ENCODE measurements at regions not wholly inside any gene's neighbourhood (a gene's known extent, or its start where the extent isn't known, plus 50 kb on each side); places are given as distances from the start of the nearest gene placed in this dataset.
"Not testable (repeated sequence)": the region's sequence is repeated elsewhere in the genome, so short reads cannot be mapped to it uniquely, and the experiment has no call there.

- 83% methylated on average over 2 of the region's 4 CpGs for WGBS (ENCODE audit: low lambda C conversion rate)
- H3K79me2 ChIP-seq (ENCODE audit: insufficient read depth); CTCF ChIA-PET; H3K9me2 ChIP-seq; H3K9ac ChIP-seq; H4K20me1 ChIP-seq (ENCODE audit: insufficient read depth); H3K4me3 ChIP-seq (ENCODE audit: low read depth in 2 of 2, low read length in 1 of 2); H3F3A ChIP-seq (replicated peaks; ENCODE audit: insufficient read depth); H2AFZ ChIP-seq (ENCODE audit: low read depth); H3K4me2 ChIP-seq; H3K4me1 ChIP-seq (ENCODE audit: control insufficient read depth in 1 of 2, insufficient read depth in 2 of 2, low read depth in 1 of 2, low read length in 1 of 2); H3K27me3 ChIP-seq (ENCODE audit: insufficient read depth); POLR2A ChIA-PET; H3K9me3 ChIP-seq; H3K27ac ChIP-seq (ENCODE audit: low read depth in 2 of 2, low read length in 1 of 2); H3K36me3 ChIP-seq (replicated peaks in 1 of 2; ENCODE audit: control insufficient read depth in 1 of 2, insufficient read depth in 2 of 2, low read length in 1 of 2); DNase-seq: not testable (repeated sequence)
Measured at GRCh38 chr19:20285876-20286275, 118.9 kb downstream of the ZNF486 start.

GRCh38 chr19:20279516-20279915 lies 112.5 kb downstream of the ZNF486 start:
- Histone ChIP-seq H2AFZ (ENCODE audit: low read depth) (no peak overlapping the region), H4K20me1 (ENCODE audit: insufficient read depth) (no peaks in the 10 kb centered on the region), H3K4me1 (ENCODE audit: control insufficient read depth in 1 of 2, insufficient read depth in 2 of 2, low read depth in 1 of 2, low read length in 1 of 2) (no peaks in the 10 kb centered on the region; a peak in 2 of 4 replicates), H3K4me3 (ENCODE audit: low read depth in 2 of 2, low read length in 1 of 2) (no peak overlapping the region), H3K9me2 (no peaks in the 10 kb centered on the region), H3K27me3 (ENCODE audit: insufficient read depth) (no peaks in the 10 kb centered on the region), H3K4me2 (no peak overlapping the region), H3F3A (replicated peaks; ENCODE audit: insufficient read depth) (no peaks in the 10 kb centered on the region), H3K9ac (no peak overlapping the region), H3K9me3 (no peaks in the 10 kb centered on the region), H3K36me3 (replicated peaks in 1 of 2; ENCODE audit: control insufficient read depth in 1 of 2, insufficient read depth in 2 of 2, low read length in 1 of 2) (no peaks in the 10 kb centered on the region), H3K79me2 (ENCODE audit: insufficient read depth) (no peaks in the 10 kb centered on the region), H3K27ac (ENCODE audit: low read depth in 2 of 2, low read length in 1 of 2) (no peak overlapping the region)
- TF ChIP-seq FOXM1 (IDR thresholded peaks at IDR 0.05; ENCODE audit: low read depth), result no peak
- TF ChIP-seq REST (IDR thresholded peaks at IDR 0.05; ENCODE audit: low read depth, low read length), result no peak
- TF ChIP-seq CTCF (IDR thresholded peaks at IDR 0.05), result no peak
- TF ChIP-seq RXRA (IDR thresholded peaks at IDR 0.05; ENCODE audit: borderline replicate concordance, low read depth), result no peak
- no peak for TF ChIP-seq MXI1 (IDR thresholded peaks at IDR 0.05; ENCODE audit: low read depth, low read length)
- no peak for TF ChIP-seq TEAD4 (IDR thresholded peaks at IDR 0.05; ENCODE audit: borderline replicate concordance, insufficient read depth)
- no peak for TF ChIP-seq GABPA (IDR thresholded peaks at IDR 0.05; ENCODE audit: low read depth)
- TF ChIP-seq NFIC (IDR thresholded peaks at IDR 0.05; ENCODE audit: borderline replicate concordance), result no peak
- no peak for TF ChIP-seq POLR2AphosphoS5 (IDR thresholded peaks at IDR 0.05; ENCODE audit: low read depth, low read length)
- no peak for TF ChIP-seq CHD2 (IDR thresholded peaks at IDR 0.05; ENCODE audit: low read length, partially characterized antibody)
- no peak for DNase-seq
- ChIA-PET POLR2A (no interaction called here), CTCF (no interaction called here)
- 47% methylated on average over 4 of the region's 4 CpGs for WGBS (ENCODE audit: low lambda C conversion rate)

Measured in SK-N-SH (cell line).